Prostate gland (tissue), 2 donors: ENCODE measurements at regions not wholly inside any gene's neighbourhood (a gene's known extent, or its start where the extent isn't known, plus 50 kb on each side); places are given as distances from the start of the nearest gene placed in this dataset.

Experiments
- CTCF ChIP-seq, 4 experiments: fragments of 200-600 bp in 2 of 4; fragments of 450-650 bp in 2 of 4; sonication (generic) in 2 of 4; IDR thresholded peaks; 1 replicate in 3 of 4; 2 replicates in 1 of 4; pipeline ENCODE4 v1.5.1; 2016 to 2019; ENCODE audit warnings: antibody characterized with exemption in 4 of 4, mild to moderate bottlenecking in 2 of 4, moderate library complexity in 2 of 4
- POLR2A ChIP-seq: fragments of 450-650 bp; IDR thresholded peaks from one replicate; pipeline ENCODE4 v1.6.1; 2016; ENCODE audit warnings: antibody characterized with exemption, mild to moderate bottlenecking

- TF ChIP-seq POLR2A: no peak
- TF ChIP-seq CTCF (IDR thresholded peaks at IDR 0.05): no peak
Measured at GRCh38 chr1:60151311-60151710, 77.7 kb upstream of the C1orf87 start.
